ENCODE measurements at regions not wholly inside any gene's neighbourhood (a gene's known extent, or its start where the extent isn't known, plus 50 kb on each side); places are given as distances from the start of the nearest gene placed in this dataset.

DNA sequence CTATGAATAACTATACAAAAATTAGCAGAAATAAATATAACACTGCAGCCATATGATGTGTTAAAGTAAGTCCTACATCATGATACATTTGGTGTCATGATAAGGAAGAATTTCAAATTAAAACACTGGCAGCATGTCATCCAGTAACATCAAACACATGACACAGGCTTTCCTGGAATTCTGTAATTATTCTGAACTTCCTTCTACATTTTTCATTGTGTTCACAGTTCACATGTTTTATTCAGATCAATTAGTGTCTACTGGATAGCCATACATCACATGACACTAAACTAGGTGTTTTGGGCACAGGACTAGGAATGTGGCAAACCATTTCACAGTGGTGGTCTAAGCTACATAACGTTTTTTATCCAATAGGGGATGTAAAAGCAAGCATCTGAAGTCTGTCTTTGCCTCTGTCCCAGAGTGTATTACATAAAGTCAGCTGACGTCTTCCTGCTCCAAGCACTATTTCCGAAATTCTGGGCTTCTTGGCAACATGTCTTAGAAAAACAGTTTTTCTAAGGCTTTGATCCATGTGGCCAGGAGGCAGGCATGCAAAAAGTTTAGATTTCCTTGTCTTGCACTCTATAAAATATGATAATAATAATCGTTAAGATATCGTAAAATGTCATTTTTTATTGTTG is 707.9 kb downstream of the CENPC start:
- Histone ChIP-seq H3K4me1 (ENCODE audit: control insufficient read depth, insufficient read depth, low read length) (no peaks in the 10 kb centered on the region), H3K4me3 (ENCODE audit: low read depth in 2 of 2, low read length in 2 of 2) (no peak overlapping the region), H3K27me3 (ENCODE audit: control insufficient read depth, insufficient read depth, low read length) (no peaks in the 10 kb centered on the region), H3K27ac (ENCODE audit: low read length) (no peak overlapping the region), H3K36me3 (ENCODE audit: control insufficient read depth, insufficient read depth, low read length) (no peaks in the 10 kb centered on the region), H3K9me3 (ENCODE audit: control insufficient read depth, insufficient read depth, low read depth, low read length) (no peaks in the 10 kb centered on the region)
- no peak for DNase-seq (ENCODE audit: low read depth, low spot score)
- TF ChIP-seq, protein P1, sequence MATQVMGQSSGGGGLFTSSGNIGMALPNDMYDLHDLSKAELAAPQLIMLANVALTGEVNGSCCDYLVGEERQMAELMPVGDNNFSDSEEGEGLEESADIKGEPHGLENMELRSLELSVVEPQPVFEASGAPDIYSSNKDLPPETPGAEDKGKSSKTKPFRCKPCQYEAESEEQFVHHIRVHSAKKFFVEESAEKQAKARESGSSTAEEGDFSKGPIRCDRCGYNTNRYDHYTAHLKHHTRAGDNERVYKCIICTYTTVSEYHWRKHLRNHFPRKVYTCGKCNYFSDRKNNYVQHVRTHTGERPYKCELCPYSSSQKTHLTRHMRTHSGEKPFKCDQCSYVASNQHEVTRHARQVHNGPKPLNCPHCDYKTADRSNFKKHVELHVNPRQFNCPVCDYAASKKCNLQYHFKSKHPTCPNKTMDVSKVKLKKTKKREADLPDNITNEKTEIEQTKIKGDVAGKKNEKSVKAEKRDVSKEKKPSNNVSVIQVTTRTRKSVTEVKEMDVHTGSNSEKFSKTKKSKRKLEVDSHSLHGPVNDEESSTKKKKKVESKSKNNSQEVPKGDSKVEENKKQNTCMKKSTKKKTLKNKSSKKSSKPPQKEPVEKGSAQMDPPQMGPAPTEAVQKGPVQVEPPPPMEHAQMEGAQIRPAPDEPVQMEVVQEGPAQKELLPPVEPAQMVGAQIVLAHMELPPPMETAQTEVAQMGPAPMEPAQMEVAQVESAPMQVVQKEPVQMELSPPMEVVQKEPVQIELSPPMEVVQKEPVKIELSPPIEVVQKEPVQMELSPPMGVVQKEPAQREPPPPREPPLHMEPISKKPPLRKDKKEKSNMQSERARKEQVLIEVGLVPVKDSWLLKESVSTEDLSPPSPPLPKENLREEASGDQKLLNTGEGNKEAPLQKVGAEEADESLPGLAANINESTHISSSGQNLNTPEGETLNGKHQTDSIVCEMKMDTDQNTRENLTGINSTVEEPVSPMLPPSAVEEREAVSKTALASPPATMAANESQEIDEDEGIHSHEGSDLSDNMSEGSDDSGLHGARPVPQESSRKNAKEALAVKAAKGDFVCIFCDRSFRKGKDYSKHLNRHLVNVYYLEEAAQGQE (IDR thresholded peaks at IDR 0.05; ENCODE audit: insufficient read depth in 1 of 2, low read depth in 2 of 2, low read length in 1 of 2): no peak
- TF ChIP-seq, protein P2, sequence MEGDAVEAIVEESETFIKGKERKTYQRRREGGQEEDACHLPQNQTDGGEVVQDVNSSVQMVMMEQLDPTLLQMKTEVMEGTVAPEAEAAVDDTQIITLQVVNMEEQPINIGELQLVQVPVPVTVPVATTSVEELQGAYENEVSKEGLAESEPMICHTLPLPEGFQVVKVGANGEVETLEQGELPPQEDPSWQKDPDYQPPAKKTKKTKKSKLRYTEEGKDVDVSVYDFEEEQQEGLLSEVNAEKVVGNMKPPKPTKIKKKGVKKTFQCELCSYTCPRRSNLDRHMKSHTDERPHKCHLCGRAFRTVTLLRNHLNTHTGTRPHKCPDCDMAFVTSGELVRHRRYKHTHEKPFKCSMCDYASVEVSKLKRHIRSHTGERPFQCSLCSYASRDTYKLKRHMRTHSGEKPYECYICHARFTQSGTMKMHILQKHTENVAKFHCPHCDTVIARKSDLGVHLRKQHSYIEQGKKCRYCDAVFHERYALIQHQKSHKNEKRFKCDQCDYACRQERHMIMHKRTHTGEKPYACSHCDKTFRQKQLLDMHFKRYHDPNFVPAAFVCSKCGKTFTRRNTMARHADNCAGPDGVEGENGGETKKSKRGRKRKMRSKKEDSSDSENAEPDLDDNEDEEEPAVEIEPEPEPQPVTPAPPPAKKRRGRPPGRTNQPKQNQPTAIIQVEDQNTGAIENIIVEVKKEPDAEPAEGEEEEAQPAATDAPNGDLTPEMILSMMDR (IDR thresholded peaks at IDR 0.05): no peak
- TF ChIP-seq TCF7L2 (IDR thresholded peaks at IDR 0.05; ENCODE audit: low read depth, low read length): no peak
- TF ChIP-seq SIN3A (IDR thresholded peaks at IDR 0.05; ENCODE audit: borderline replicate concordance, insufficient read depth, low read depth, low read length): no peak
- TF ChIP-seq POLR2AphosphoS5 (IDR thresholded peaks at IDR 0.05; ENCODE audit: low read depth, low read length): no peak
- ChIA-PET CTCF (no interaction called here), POLR2A (no interaction called here)
- in situ Hi-C loops (cut with HindIII; ENCODE audit: low pct_unique_long_range_greater_than_20kb, low sequenced_read_pairs) (no loop called here), intact Hi-C loops (cut with micrococcal nuclease; ENCODE audit: unreplicated experiment) (no loop called here)
- ATAC-seq: no peak
- no TSS peak for BruUV-seq (replicated peaks)

DNA sequence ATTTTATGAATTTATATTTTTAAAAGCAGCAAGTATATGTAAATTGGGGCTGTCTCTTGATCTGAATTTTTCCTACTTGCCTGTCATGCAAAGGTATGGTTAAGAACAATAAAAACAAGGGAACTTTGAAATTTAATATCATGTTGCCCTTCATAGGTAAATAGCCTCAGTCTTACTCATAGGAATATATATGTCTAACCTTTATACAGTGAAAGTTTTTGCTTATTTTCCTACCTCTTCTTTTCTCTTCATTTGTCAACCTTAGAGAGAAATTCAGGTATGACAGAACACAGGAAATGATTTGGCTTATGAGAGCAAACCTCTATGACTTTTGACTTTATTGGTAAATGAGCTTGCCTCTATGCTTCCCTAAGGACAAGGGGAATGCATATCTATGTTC is 716.0 kb downstream of the CENPC start:
- Histone ChIP-seq H3K36me3 (ENCODE audit: control insufficient read depth, insufficient read depth, low read length) (no peaks in the 10 kb centered on the region), H3K9me3 (ENCODE audit: control insufficient read depth, insufficient read depth, low read depth, low read length) (no peaks in the 10 kb centered on the region), H3K4me3 (ENCODE audit: low read depth in 2 of 2, low read length in 2 of 2) (no peak overlapping the region), H3K27ac (ENCODE audit: low read length) (no peak overlapping the region), H3K4me1 (ENCODE audit: control insufficient read depth, insufficient read depth, low read length) (no peaks in the 10 kb centered on the region), H3K27me3 (ENCODE audit: control insufficient read depth, insufficient read depth, low read length) (no peaks in the 10 kb centered on the region)
- intact Hi-C loops (cut with micrococcal nuclease; ENCODE audit: unreplicated experiment): no loop called here
- in situ Hi-C loops (cut with HindIII; ENCODE audit: low pct_unique_long_range_greater_than_20kb, low sequenced_read_pairs): no loop called here
- no TSS peak for BruUV-seq (replicated peaks)
- TF ChIP-seq TCF7L2 (IDR thresholded peaks at IDR 0.05; ENCODE audit: low read depth, low read length): no peak
- TF ChIP-seq SIN3A (IDR thresholded peaks at IDR 0.05; ENCODE audit: borderline replicate concordance, insufficient read depth, low read depth, low read length): no peak
- no peak for TF ChIP-seq POLR2AphosphoS5 (IDR thresholded peaks at IDR 0.05; ENCODE audit: low read depth, low read length)
- TF ChIP-seq, protein P1 (IDR thresholded peaks at IDR 0.05; ENCODE audit: insufficient read depth in 1 of 2, low read depth in 2 of 2, low read length in 1 of 2): no peak
- TF ChIP-seq, protein P2 (IDR thresholded peaks at IDR 0.05): no peak
- DNase-seq (ENCODE audit: low read depth, low spot score): no peak
- CTCF ChIA-PET: no interaction called here
- POLR2A ChIA-PET: no interaction called here
- no peak for ATAC-seq

All from Panc1 (cell line).